ENCODE measurements at regions not wholly inside any gene's neighbourhood (a gene's known extent, or its start where the extent isn't known, plus 50 kb on each side); places are given as distances from the start of the nearest gene placed in this dataset.

DNA sequence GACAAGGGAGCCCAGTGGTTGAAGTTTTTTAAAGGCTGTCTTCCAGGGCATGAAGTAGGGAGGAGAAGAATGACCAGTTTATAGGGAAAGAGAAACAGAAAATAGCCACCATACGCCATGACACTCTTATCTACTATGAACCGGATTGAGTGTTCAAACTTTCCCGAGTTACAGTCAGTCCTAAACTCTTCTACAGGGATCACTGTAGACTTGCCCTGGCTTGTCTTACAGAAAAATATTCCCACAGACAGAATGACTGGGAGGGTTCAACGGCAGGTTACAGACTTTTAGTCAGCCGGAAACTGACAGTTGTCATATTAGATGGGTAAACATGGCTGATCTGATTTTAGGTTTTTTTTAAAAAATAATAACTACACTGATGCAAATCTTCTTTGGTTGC is 662.5 kb upstream of the SOX9 start:
- peak overlapping the region; percentile 80 for H3K27ac ChIP-seq (ENCODE audit: control insufficient read depth, insufficient read depth, low read length)
- peak overlapping the region in 1 of 3 experiments; percentile 47 for H3K4me3 ChIP-seq (ENCODE audit: control insufficient read depth in 2 of 3, extremely low read depth in 1 of 3, insufficient read depth in 2 of 3, low read depth in 1 of 3, low read length in 3 of 3)
- peak overlapping the region; percentile 75 for H3K4me2 ChIP-seq (ENCODE audit: control insufficient read depth, extremely low read depth, insufficient read depth, low read depth, low read length)
- dilution Hi-C loops (cut with MboI; ENCODE audit: extremely low pct_ligation_motif_present, low sequenced_read_pairs), result no loop called here
- FAIRE-seq, result peak; percentile 99
- no peaks in the 10 kb centered on the region for H3K9me3 ChIP-seq (ENCODE audit: control insufficient read depth, low read depth, low read length)
- H3K79me2 ChIP-seq (ENCODE audit: control insufficient read depth, insufficient read depth, low read length), result no peaks in the 10 kb centered on the region
- DNase-seq (ENCODE audit: low read depth, low spot score), result peak; percentile 53
- H3K36me3 ChIP-seq (ENCODE audit: control insufficient read depth in 2 of 2, extremely low read depth in 1 of 2, insufficient read depth in 2 of 2, low read length in 2 of 2), result no peaks in the 10 kb centered on the region
- no peaks in the 10 kb centered on the region for H4K20me1 ChIP-seq (ENCODE audit: control insufficient read depth, extremely low read depth, insufficient read depth, low read length)
- peaks cover 6% of the 10 kb centered on the region for H3K4me1 ChIP-seq (ENCODE audit: control insufficient read depth, extremely low read depth, insufficient read depth, low read length)
- no peaks in the 10 kb centered on the region for H3K9me1 ChIP-seq (ENCODE audit: control insufficient read depth, extremely low read depth, insufficient read depth, low read length)
- TF ChIP-seq CTCF (optimal IDR thresholded peaks at IDR 0.05 in 1 of 3, IDR thresholded peaks at IDR 0.05 in 1 of 3, conservative IDR thresholded peaks at IDR 0.05 in 1 of 3; ENCODE audit: extremely low read depth in 1 of 3, insufficient read depth in 2 of 3, low read length in 3 of 3) (no peak), EZH2 (IDR thresholded peaks at IDR 0.05; ENCODE audit: low read length) (no peak)
- H2AFZ ChIP-seq (ENCODE audit: control insufficient read depth, low read length), result peak overlapping the region; percentile 78
- peak overlapping the region; percentile 44 for H3K9ac ChIP-seq (ENCODE audit: control insufficient read depth, extremely low read depth, insufficient read depth, low read length)
- no peaks in the 10 kb centered on the region for H3K27me3 ChIP-seq (ENCODE audit: control insufficient read depth, extremely low read depth, insufficient read depth, low read length)

GRCh38 chr17:71460943-71461342 is 659.9 kb upstream of the SOX9 start:
- Histone ChIP-seq H3K27ac (ENCODE audit: control insufficient read depth, insufficient read depth, low read length) (no peak overlapping the region), H3K4me3 (ENCODE audit: control insufficient read depth in 2 of 3, extremely low read depth in 1 of 3, insufficient read depth in 2 of 3, low read depth in 1 of 3, low read length in 3 of 3) (no peak overlapping the region), H3K9me3 (ENCODE audit: control insufficient read depth, low read depth, low read length) (no peaks in the 10 kb centered on the region), H3K36me3 (ENCODE audit: control insufficient read depth in 2 of 2, extremely low read depth in 1 of 2, insufficient read depth in 2 of 2, low read length in 2 of 2) (no peaks in the 10 kb centered on the region), H4K20me1 (ENCODE audit: control insufficient read depth, extremely low read depth, insufficient read depth, low read length) (no peaks in the 10 kb centered on the region), H3K27me3 (ENCODE audit: control insufficient read depth, extremely low read depth, insufficient read depth, low read length) (no peaks in the 10 kb centered on the region), H3K4me1 (ENCODE audit: control insufficient read depth, extremely low read depth, insufficient read depth, low read length) (peaks cover 6% of the 10 kb centered on the region), H3K9me1 (ENCODE audit: control insufficient read depth, extremely low read depth, insufficient read depth, low read length) (no peaks in the 10 kb centered on the region), H3K79me2 (ENCODE audit: control insufficient read depth, insufficient read depth, low read length) (no peaks in the 10 kb centered on the region), H2AFZ (ENCODE audit: control insufficient read depth, low read length) (no peak overlapping the region), H3K9ac (ENCODE audit: control insufficient read depth, extremely low read depth, insufficient read depth, low read length) (no peak overlapping the region), H3K4me2 (ENCODE audit: control insufficient read depth, extremely low read depth, insufficient read depth, low read depth, low read length) (no peak overlapping the region)
- FAIRE-seq, result no peak
- TF ChIP-seq CTCF (optimal IDR thresholded peaks at IDR 0.05 in 1 of 3, IDR thresholded peaks at IDR 0.05 in 1 of 3, conservative IDR thresholded peaks at IDR 0.05 in 1 of 3; ENCODE audit: extremely low read depth in 1 of 3, insufficient read depth in 2 of 3, low read length in 3 of 3) (peak in 2 of 3 experiments; percentile 9 to 19), EZH2 (IDR thresholded peaks at IDR 0.05; ENCODE audit: low read length) (no peak)
- dilution Hi-C loops (cut with MboI; ENCODE audit: extremely low pct_ligation_motif_present, low sequenced_read_pairs), result no loop called here
- no peak for DNase-seq (ENCODE audit: low read depth, low spot score)

Measured in keratinocyte (primary cell).